ENCODE measurements at regions not wholly inside any gene's neighbourhood (a gene's known extent, or its start where the extent isn't known, plus 50 kb on each side); places are given as distances from the start of the nearest gene placed in this dataset.

- ChIA-PET RAD21 (ENCODE audit: low non-redundant PET in 1 of 2, low total read pairs in 2 of 2, uncharacterized antibody in 2 of 2, unreplicated experiment in 2 of 2) (no interaction called here), CTCF (no interaction called here), POLR2A (no interaction called here)
- H3K9ac ChIP-seq (ENCODE audit: low read length): no peak overlapping the region
- no peaks in the 10 kb centered on the region for H3K9me2 ChIP-seq (ENCODE audit: insufficient read depth)
- TF ChIP-seq JUND (IDR thresholded peaks at IDR 0.05) (no peak), POLR2A (IDR thresholded peaks at IDR 0.05; ENCODE audit: borderline replicate concordance, extremely low read depth, insufficient read depth, insufficient read length) (no peak), SRF (IDR thresholded peaks at IDR 0.05; ENCODE audit: low read depth) (no peak), FOSL1 (IDR thresholded peaks at IDR 0.05; ENCODE audit: low read depth) (no peak), SP1 (IDR thresholded peaks at IDR 0.05; ENCODE audit: low read depth) (no peak), CBX3 (IDR thresholded peaks at IDR 0.05; ENCODE audit: low read depth) (no peak), EZH2 (IDR thresholded peaks at IDR 0.05) (no peak), ZFX (IDR thresholded peaks at IDR 0.05) (no peak), ZNF274 (IDR thresholded peaks at IDR 0.05; ENCODE audit: low read depth, low read length) (no peak), ATF3 (IDR thresholded peaks at IDR 0.05) (no peak), EGR1 (IDR thresholded peaks at IDR 0.05; ENCODE audit: low read depth) (no peak), CEBPB (IDR thresholded peaks at IDR 0.05; ENCODE audit: low read depth) (no peak), TCF7L2 (IDR thresholded peaks at IDR 0.05; ENCODE audit: borderline replicate concordance, extremely low read depth, insufficient read depth, insufficient read length) (no peak), RAD21 (IDR thresholded peaks at IDR 0.05; ENCODE audit: low read depth) (no peak)
- TF ChIP-seq, protein P1, sequence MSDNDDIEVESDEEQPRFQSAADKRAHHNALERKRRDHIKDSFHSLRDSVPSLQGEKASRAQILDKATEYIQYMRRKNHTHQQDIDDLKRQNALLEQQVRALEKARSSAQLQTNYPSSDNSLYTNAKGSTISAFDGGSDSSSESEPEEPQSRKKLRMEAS (IDR thresholded peaks at IDR 0.05): no peak
- TF ChIP-seq, protein P2, sequence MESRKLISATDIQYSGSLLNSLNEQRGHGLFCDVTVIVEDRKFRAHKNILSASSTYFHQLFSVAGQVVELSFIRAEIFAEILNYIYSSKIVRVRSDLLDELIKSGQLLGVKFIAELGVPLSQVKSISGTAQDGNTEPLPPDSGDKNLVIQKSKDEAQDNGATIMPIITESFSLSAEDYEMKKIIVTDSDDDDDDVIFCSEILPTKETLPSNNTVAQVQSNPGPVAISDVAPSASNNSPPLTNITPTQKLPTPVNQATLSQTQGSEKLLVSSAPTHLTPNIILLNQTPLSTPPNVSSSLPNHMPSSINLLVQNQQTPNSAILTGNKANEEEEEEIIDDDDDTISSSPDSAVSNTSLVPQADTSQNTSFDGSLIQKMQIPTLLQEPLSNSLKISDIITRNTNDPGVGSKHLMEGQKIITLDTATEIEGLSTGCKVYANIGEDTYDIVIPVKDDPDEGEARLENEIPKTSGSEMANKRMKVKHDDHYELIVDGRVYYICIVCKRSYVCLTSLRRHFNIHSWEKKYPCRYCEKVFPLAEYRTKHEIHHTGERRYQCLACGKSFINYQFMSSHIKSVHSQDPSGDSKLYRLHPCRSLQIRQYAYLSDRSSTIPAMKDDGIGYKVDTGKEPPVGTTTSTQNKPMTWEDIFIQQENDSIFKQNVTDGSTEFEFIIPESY (IDR thresholded peaks at IDR 0.05; ENCODE audit: extremely low read depth, insufficient replicate concordance, low read length): no peak
- no peak for ATAC-seq
- peaks cover 5 to 8% of the 10 kb centered on the region in 2 experiments; a peak in 3 of 4 replicates for H3K9me3 ChIP-seq (ENCODE audit: control insufficient read depth in 1 of 2, insufficient read depth in 1 of 2, low read depth in 1 of 2, low read length in 2 of 2)
- no peak overlapping the region for H3K4me3 ChIP-seq (replicated peaks in 1 of 2; ENCODE audit: low read depth in 1 of 2, low read length in 2 of 2)
- no peak for DNase-seq (ENCODE audit: low read depth, low spot score)
- H3K27me3 ChIP-seq (ENCODE audit: insufficient read depth, low read length): no peaks in the 10 kb centered on the region
- H3K4me2 ChIP-seq (ENCODE audit: low read length): no peak overlapping the region
- H3K4me1 ChIP-seq (ENCODE audit: control insufficient read depth in 1 of 2, insufficient read depth in 2 of 2, low read length in 2 of 2): no peaks in the 10 kb centered on the region
- BruUV-seq (replicated peaks): no TSS peak
- no peaks in the 10 kb centered on the region for H3K79me2 ChIP-seq (ENCODE audit: insufficient read depth, low read length)
- intact Hi-C loops (cut with micrococcal nuclease): no loop called here
- no peak overlapping the region for H3K27ac ChIP-seq (ENCODE audit: low read depth, low read length)
- H3K36me3 ChIP-seq (ENCODE audit: control insufficient read depth in 1 of 2, insufficient read depth in 2 of 2, low read length in 2 of 2): no peaks in the 10 kb centered on the region
- no peaks in the 10 kb centered on the region for H4K20me1 ChIP-seq (ENCODE audit: insufficient read depth)
- H2AFZ ChIP-seq (ENCODE audit: low read depth, low read length, poor library complexity, severe bottlenecking): no peak overlapping the region
These were observed 79.4 kb upstream of the ISX start for GRCh38 chr22:34986523-34986922.
